ENCODE measurements at regions not wholly inside any gene's neighbourhood (a gene's known extent, or its start where the extent isn't known, plus 50 kb on each side); places are given as distances from the start of the nearest gene placed in this dataset.

- POLR2A ChIA-PET: no interaction called here
Measured at GRCh38 chr14:94689985-94690400, 77.8 kb downstream of the SERPINA3 start.

GRCh38 chr14:94689218-94689984 is 77.2 kb downstream of the SERPINA3 start:
- Histone ChIP-seq H3K9me3 (ENCODE audit: control insufficient read depth, insufficient read depth, low read depth, low read length) (no peaks in the 10 kb centered on the region), H3K4me1 (ENCODE audit: control insufficient read depth, insufficient read depth, low read length) (no peaks in the 10 kb centered on the region), H3K27ac (ENCODE audit: extremely low read depth, low read depth, low read length) (no peak overlapping the region), H3K4me3 (ENCODE audit: low read depth, low read length) (no peak overlapping the region), H3K36me3 (ENCODE audit: control insufficient read depth in 2 of 2, insufficient read depth in 1 of 2, low read length in 2 of 2) (no peaks in the 10 kb centered on the region)
- ChIA-PET CTCF (interaction anchor here (0.5 to 4.6 kb wide), 28 partner anchors 9 to 1074 kb away, joined by 3 to 33 read pairs (median 4); no protein-coding TSS in a partner anchor), POLR2A (no interaction called here)
- TF ChIP-seq ZNF791 (tag by site-specific recombination; IDR thresholded peaks at IDR 0.05) (no peak), ZNF292 (tag by site-specific recombination; IDR thresholded peaks at IDR 0.05; ENCODE audit: borderline replicate concordance, low read depth) (no peak), PRDM4 (tag by site-specific recombination; IDR thresholded peaks at IDR 0.05) (no peak), PRDM10 (tag by site-specific recombination; IDR thresholded peaks at IDR 0.05) (0 out of 2 replicates have a peak, but pooled peaks have one; percentile 9), ZSCAN18 (tag by site-specific recombination; IDR thresholded peaks at IDR 0.05) (no peak), ZNF544 (tag by site-specific recombination; IDR thresholded peaks at IDR 0.05) (no peak), KLF17 (tag by site-specific recombination; IDR thresholded peaks at IDR 0.05) (0 out of 2 replicates have a peak, but pooled peaks have one; percentile 28), ZNF391 (tag by site-specific recombination; IDR thresholded peaks at IDR 0.05; ENCODE audit: borderline replicate concordance, low read depth) (peak; percentile 14; the same call in 1 of the 2 replicates), ZNF501 (tag by site-specific recombination; IDR thresholded peaks at IDR 0.05) (peak; percentile 31; the same call in 1 of the 2 replicates), ZNF266 (tag by site-specific recombination; IDR thresholded peaks at IDR 0.05; ENCODE audit: low read depth) (no peak), ZNF692 (tag by site-specific recombination; IDR thresholded peaks at IDR 0.05) (peak; percentile 94), ZNF37A (tag by site-specific recombination; IDR thresholded peaks at IDR 0.05) (no peak), ZNF548 (tag by site-specific recombination; IDR thresholded peaks at IDR 0.05) (no peak), ZNF658 (tag by site-specific recombination; IDR thresholded peaks at IDR 0.05) (no peak), ZNF302 (tag by site-specific recombination; IDR thresholded peaks at IDR 0.05; ENCODE audit: low read depth) (no peak), ZNF335 (tag by site-specific recombination; conservative IDR thresholded peaks at IDR 0.05) (0 out of 2 replicates have a peak, but pooled peaks have one; percentile 9), PRDM6 (tag by site-specific recombination; IDR thresholded peaks at IDR 0.05) (no peak), ZIC2 (tag by site-specific recombination; IDR thresholded peaks at IDR 0.05) (peak; percentile 50), ZEB2 (tag by site-specific recombination; IDR thresholded peaks at IDR 0.05) (no peak), SP2 (tag by site-specific recombination; IDR thresholded peaks at IDR 0.05) (no peak)

More at GRCh38 chr14:94689985-94690400, 77.8 kb downstream of the SERPINA3 start:
- H3K27ac ChIP-seq (ENCODE audit: extremely low read depth, low read depth, low read length): no peak overlapping the region
- TF ChIP-seq ZBTB48 (tag by site-specific recombination; IDR thresholded peaks at IDR 0.05): 0 out of 2 replicates have a peak, but pooled peaks have one; percentile 1
- TF ChIP-seq MEIS1 (CRISPR knock-in tag; IDR thresholded peaks at IDR 0.05; ENCODE audit: borderline replicate concordance): no peak
- no peak for TF ChIP-seq ZNF623 (tag by site-specific recombination; IDR thresholded peaks at IDR 0.05)
- CTCF ChIA-PET: interaction anchor here (0.5 to 4.6 kb wide), 21 partner anchors 9 to 1074 kb away, joined by 3 to 33 read pairs (median 4); no protein-coding TSS in a partner anchor
- H3K9me3 ChIP-seq (ENCODE audit: control insufficient read depth, insufficient read depth, low read depth, low read length): no peaks in the 10 kb centered on the region
- H3K4me3 ChIP-seq (ENCODE audit: low read depth, low read length): no peak overlapping the region
- H3K36me3 ChIP-seq (ENCODE audit: control insufficient read depth in 2 of 2, insufficient read depth in 1 of 2, low read length in 2 of 2): no peaks in the 10 kb centered on the region
- H3K4me1 ChIP-seq (ENCODE audit: control insufficient read depth, insufficient read depth, low read length): no peaks in the 10 kb centered on the region

Measured in HEK293 (cell line).